H1 (cell line): ENCODE measurements at regions not wholly inside any gene's neighbourhood (a gene's known extent, or its start where the extent isn't known, plus 50 kb on each side); places are given as distances from the start of the nearest gene placed in this dataset.

Experiments
- CTCF ChIA-PET: fragments of 300-600 bp; sonication (Branson Sonifier 250); formaldehyde crosslinking; loops from one replicate; lab custom pipeline; 2021; ENCODE audit not compliant: partially characterized antibody; lab: Charles Lee
- POLR2A ChIA-PET: fragments of 300-600 bp; sonication (Branson Sonifier 250); formaldehyde crosslinking; loops from one replicate; lab custom pipeline; 2021; ENCODE audit warnings: inconsistent platforms; ENCODE audit not compliant: partially characterized antibody; lab: Charles Lee
- DNase-seq, 2 experiments: peaks; one replicate each; pipeline versions ENCODE4 v3.0.0 to v3.0.0-alpha.2; 2010 to 2022; ENCODE audit warnings: low spot score in 2 of 2, low read depth in 1 of 2, mixed read lengths in 1 of 2
- FAIRE-seq: peaks from 2 replicates; lab custom pipeline; 2011; peaks lifted over from hg19 to GRCh38; lab: Jason Lieb, UNC
- H2AFZ ChIP-seq: 2 replicates; pipeline ENCODE4 v1.8.1; 2012; ENCODE audit warnings: low read length, inconsistent platforms
- H2AK5ac ChIP-seq: 2 replicates; pipeline ENCODE4 v1.6.1; 2013; ENCODE audit warnings: low read depth, low read length
- H2BK120ac ChIP-seq: replicated peaks from 2 replicates; pipeline ENCODE3; 2013; ENCODE audit warnings: low read depth, low read length, inconsistent platforms
- H2BK12ac ChIP-seq: 2 replicates; pipeline ENCODE4 v1.6.1; 2013; ENCODE audit warnings: low read depth, low read length
- H2BK15ac ChIP-seq: 2 replicates; pipeline ENCODE4 v1.6.1; 2013; ENCODE audit warnings: low read length
- H2BK20ac ChIP-seq: 2 replicates; pipeline ENCODE4 v1.6.1; 2013; ENCODE audit warnings: low read length
- H2BK5ac ChIP-seq: 2 replicates; pipeline ENCODE4 v1.6.1; 2013; ENCODE audit warnings: low read depth, low read length
- H3K14ac ChIP-seq: 2 replicates; pipeline ENCODE4 v1.6.1; 2013; ENCODE audit warnings: inconsistent platforms; ENCODE audit not compliant: insufficient read length
- H3K18ac ChIP-seq: 2 replicates; pipeline ENCODE4 v1.6.1; 2013; ENCODE audit warnings: low read length; ENCODE audit errors: extremely low read depth
- H3K23ac ChIP-seq: 2 replicates; pipeline ENCODE4 v1.6.1; 2013; ENCODE audit warnings: inconsistent platforms; ENCODE audit not compliant: insufficient read length
- H3K23me2 ChIP-seq: 2 replicates; pipeline ENCODE4 v1.6.1; 2013; ENCODE audit warnings: low read depth, low read length
- H3K27ac ChIP-seq: 2 replicates; pipeline ENCODE4 v1.6.1; 2011; ENCODE audit warnings: low read depth, low read length, inconsistent platforms
- H3K27me3 ChIP-seq, 4 experiments: replicated peaks in 1 of 4; 1 replicate in 1 of 4; 2 replicates in 3 of 4; pipeline versions ENCODE4 v1.6.1 to v1.8.1; 2011 to 2013; ENCODE audit warnings: low read length in 3 of 4, mild to moderate bottlenecking in 3 of 4, inconsistent platforms in 2 of 4, mixed read lengths in 2 of 4, moderate library complexity in 1 of 4; ENCODE audit not compliant: control insufficient read depth in 3 of 4, insufficient read depth in 3 of 4; ENCODE audit errors: extremely low read depth in 1 of 4
- H3K36me3 ChIP-seq, 4 experiments: 2 replicates each; pipeline versions ENCODE4 v1.6.1 to v1.8.1; 2011 to 2013; ENCODE audit warnings: mild to moderate bottlenecking in 4 of 4, low read length in 3 of 4, moderate library complexity in 2 of 4, control low read depth in 1 of 4, inconsistent platforms in 1 of 4; ENCODE audit not compliant: insufficient read depth in 4 of 4, control insufficient read depth in 2 of 4
- H3K4ac ChIP-seq: replicated peaks from 2 replicates; pipeline ENCODE3; 2013; ENCODE audit warnings: low read length, low read depth, mixed read lengths, inconsistent platforms; ENCODE audit not compliant: insufficient read length
- H3K4me1 ChIP-seq, 4 experiments: replicated peaks in 1 of 4; 1 replicate in 1 of 4; 2 replicates in 3 of 4; pipeline versions ENCODE4 v1.6.1 to v1.8.1; 2011 to 2013; ENCODE audit warnings: low read length in 3 of 4, inconsistent platforms in 2 of 4, mixed read lengths in 1 of 4; ENCODE audit not compliant: insufficient read depth in 4 of 4, control insufficient read depth in 3 of 4
- H3K4me2 ChIP-seq, 2 experiments: 2 replicates each; pipeline versions ENCODE4 v1.6.1 to v1.8.1; 2011 to 2013; ENCODE audit warnings: low read depth in 2 of 2, low read length in 2 of 2, control low read depth in 1 of 2, inconsistent platforms in 1 of 2, mild to moderate bottlenecking in 1 of 2; ENCODE audit not compliant: insufficient read depth in 1 of 2
- H3K4me3 ChIP-seq, 4 experiments: fragments of 200-600, 300-600 bp in 1 of 4; sonication (generic), shearing (Covaris generic), sonication (Bioruptor Twin) in 1 of 4; 2 replicates each; pipeline versions ENCODE4 v1.5.1 to v1.8.1; 2011 to 2016; ENCODE audit warnings: low read length in 4 of 4, low read depth in 3 of 4, control low read depth in 2 of 4, inconsistent platforms in 2 of 4, mild to moderate bottlenecking in 2 of 4, mixed read lengths in 1 of 4, moderate library complexity in 1 of 4; ENCODE audit not compliant: insufficient read depth in 2 of 4; ENCODE audit errors: extremely low read depth in 1 of 4
- H3K56ac ChIP-seq: replicated peaks from 2 replicates; pipeline ENCODE3; 2013; ENCODE audit warnings: low read depth, mild to moderate bottlenecking, mixed read lengths, low read length, inconsistent platforms; ENCODE audit not compliant: insufficient read length
- H3K79me1 ChIP-seq: 2 replicates; pipeline ENCODE4 v1.6.1; 2013; ENCODE audit warnings: low read depth, low read length, control low read depth
- H3K79me2 ChIP-seq, 2 experiments: 2 replicates each; pipeline versions ENCODE4 v1.6.1 to v1.8.1; 2012 to 2013; ENCODE audit warnings: low read length in 2 of 2, mild to moderate bottlenecking in 2 of 2, inconsistent platforms in 1 of 2; ENCODE audit not compliant: insufficient read depth in 2 of 2, control insufficient read depth in 1 of 2
- H3K9ac ChIP-seq, 4 experiments: replicated peaks in 1 of 4; 1 replicate in 1 of 4; 2 replicates in 3 of 4; pipeline versions ENCODE4 v1.6.1 to v1.8.1; 2011 to 2013; ENCODE audit warnings: low read depth in 3 of 4, low read length in 3 of 4, control low read depth in 2 of 4, mild to moderate bottlenecking in 2 of 4, moderate library complexity in 2 of 4, inconsistent platforms in 1 of 4; ENCODE audit errors: extremely low read depth in 1 of 4
- H3K9me3 ChIP-seq, 2 experiments: 2 replicates each; pipeline versions ENCODE4 v1.6.1 to v1.8.1; 2012 to 2013; ENCODE audit warnings: mild to moderate bottlenecking in 2 of 2, moderate library complexity in 2 of 2, control low read depth in 1 of 2, inconsistent platforms in 1 of 2, low read depth in 1 of 2, low read length in 1 of 2, mixed read lengths in 1 of 2; ENCODE audit not compliant: insufficient read depth in 2 of 2
- H4K20me1 ChIP-seq, 2 experiments: replicated peaks in 1 of 2; 2 replicates each; pipeline versions ENCODE3 to v1.8.1; 2011 to 2013; ENCODE audit warnings: inconsistent platforms in 2 of 2, low read length in 2 of 2, mild to moderate bottlenecking in 1 of 2; ENCODE audit not compliant: insufficient read depth in 2 of 2, control insufficient read depth in 1 of 2
- H4K5ac ChIP-seq: 2 replicates; pipeline ENCODE4 v1.6.1; 2013; ENCODE audit warnings: low read length, low read depth, mixed read lengths, inconsistent platforms; ENCODE audit not compliant: insufficient read length
- H4K8ac ChIP-seq: 2 replicates; pipeline ENCODE4 v1.8.0; 2013; ENCODE audit warnings: mild to moderate bottlenecking, moderate library complexity, low read length, inconsistent platforms; ENCODE audit not compliant: insufficient read depth; ENCODE audit errors: extremely low read depth
- H4K91ac ChIP-seq: replicated peaks from 2 replicates; pipeline ENCODE3; 2013; ENCODE audit warnings: low read length, mixed read lengths, inconsistent platforms; ENCODE audit not compliant: insufficient read length
- ASH2L ChIP-seq: fragments of 200-600, 300-600 bp; sonication (generic); IDR thresholded peaks from one replicate; pipeline ENCODE4 v1.7.1; 2017; ENCODE audit warnings: low read length
- BRCA1 ChIP-seq: IDR thresholded peaks from 2 replicates; pipeline ENCODE4 v1.6.1; 2012; ENCODE audit warnings: low read depth, low read length, improper control_type of control experiment
- CTCF ChIP-seq, 3 experiments: IDR thresholded peaks; 1 replicate in 2 of 3; 2 replicates in 1 of 3; pipeline versions ENCODE4 v1.5.1 to v1.6.1; 2011; ENCODE audit warnings: low read length in 3 of 3, mild to moderate bottlenecking in 3 of 3, inconsistent platforms in 2 of 3, low read depth in 1 of 3, moderate library complexity in 1 of 3; ENCODE audit not compliant: insufficient read depth in 1 of 3; ENCODE audit errors: control extremely low read depth in 1 of 3
- EZH2 ChIP-seq: fragments of 200-600 bp; sonication (generic); IDR thresholded peaks from 2 replicates; pipeline ENCODE4 v1.7.1; 2012; ENCODE audit warnings: low read depth, mild to moderate bottlenecking, moderate library complexity, low read length, inconsistent platforms; ENCODE audit not compliant: severe bottlenecking
- FOSL1 ChIP-seq: IDR thresholded peaks from 2 replicates; pipeline ENCODE4 v1.6.1; 2011; ENCODE audit warnings: mild to moderate bottlenecking, low read depth, low read length, moderate library complexity; ENCODE audit not compliant: insufficient read depth
- GABPA ChIP-seq: IDR thresholded peaks from 2 replicates; pipeline ENCODE4 v1.6.1; 2011; ENCODE audit warnings: mild to moderate bottlenecking, low read length, moderate library complexity, borderline replicate concordance; ENCODE audit not compliant: insufficient read depth
- HDAC6 ChIP-seq: IDR thresholded peaks from one replicate; pipeline ENCODE4 v1.7.1; 2012; ENCODE audit warnings: low read depth, mild to moderate bottlenecking, inconsistent platforms, low read length, moderate library complexity
- KDM4A ChIP-seq: IDR thresholded peaks from one replicate; pipeline ENCODE4 v1.7.1; 2012; ENCODE audit warnings: low read depth, mild to moderate bottlenecking, moderate library complexity, low read length, inconsistent platforms; ENCODE audit not compliant: severe bottlenecking
- MAX ChIP-seq: IDR thresholded peaks from 2 replicates; pipeline ENCODE4 v1.6.1; 2012; ENCODE audit warnings: inconsistent platforms
- PHF8 ChIP-seq: fragments of 200-600 bp; sonication (generic); conservative IDR thresholded peaks from 2 replicates; pipeline ENCODE4 v1.7.1; 2012; ENCODE audit warnings: low read depth, mild to moderate bottlenecking, inconsistent platforms, low read length, moderate library complexity
- SIX5 ChIP-seq: IDR thresholded peaks from 2 replicates; pipeline ENCODE4 v1.6.1; 2011; ENCODE audit warnings: mild to moderate bottlenecking, low read depth, low read length
- TAF7 ChIP-seq: optimal IDR thresholded peaks from 2 replicates; pipeline ENCODE3; 2011; ENCODE audit warnings: low read depth, mild to moderate bottlenecking, inconsistent platforms, low read length, moderate library complexity, borderline replicate concordance
- YY1 ChIP-seq: IDR thresholded peaks from 2 replicates; pipeline ENCODE4 v1.6.1; 2011; ENCODE audit warnings: low read depth, mild to moderate bottlenecking, low read length
- ZNF274 ChIP-seq: IDR thresholded peaks from 2 replicates; pipeline ENCODE4 v1.7.0; 2012; ENCODE audit warnings: low read length, borderline replicate concordance; ENCODE audit errors: extremely low read depth

GRCh38 chr3:162132981-162133380 lies 636.4 kb downstream of the OTOL1 start:
- no peak overlapping the region for H3K14ac ChIP-seq
- no peak overlapping the region for H2AK5ac ChIP-seq
- H3K18ac ChIP-seq: no peak overlapping the region
- H3K9ac ChIP-seq: no peak overlapping the region
- DNase-seq (no peak), FAIRE-seq (no peak)
- ChIA-PET CTCF (no interaction called here), POLR2A (no interaction called here)
- H3K36me3 ChIP-seq: no peaks in the 10 kb centered on the region
- no peak overlapping the region for H2BK120ac ChIP-seq
- H3K27ac ChIP-seq: no peak overlapping the region
- no peaks in the 10 kb centered on the region for H3K4me1 ChIP-seq
- no peaks in the 10 kb centered on the region for H3K27me3 ChIP-seq
- H3K23ac ChIP-seq: no peak overlapping the region
- no peak overlapping the region for H3K4me2 ChIP-seq
- no peaks in the 10 kb centered on the region for H3K23me2 ChIP-seq
- H3K79me1 ChIP-seq: no peaks in the 10 kb centered on the region
- H4K20me1 ChIP-seq: no peaks in the 10 kb centered on the region
- no peak overlapping the region for H2BK12ac ChIP-seq
- no peak overlapping the region for H2AFZ ChIP-seq
- no peak overlapping the region for H4K5ac ChIP-seq
- H3K56ac ChIP-seq: no peak overlapping the region
- H4K91ac ChIP-seq: no peak overlapping the region
- H3K9me3 ChIP-seq: no peaks in the 10 kb centered on the region
- no peak overlapping the region for H3K4me3 ChIP-seq
- H2BK5ac ChIP-seq: no peak overlapping the region
- no peak overlapping the region for H2BK20ac ChIP-seq
- H3K79me2 ChIP-seq: no peaks in the 10 kb centered on the region
- H2BK15ac ChIP-seq: no peak overlapping the region
- no peak overlapping the region for H3K4ac ChIP-seq
- H4K8ac ChIP-seq: no peak overlapping the region
- TF ChIP-seq SIX5: no peak
- TF ChIP-seq FOSL1: no peak
- no peak for TF ChIP-seq PHF8
- TF ChIP-seq EZH2: no peak
- no peak for TF ChIP-seq HDAC6
- TF ChIP-seq CTCF (IDR thresholded peaks at IDR 0.05; ENCODE audit: control extremely low read depth in 1 of 3, insufficient read depth in 1 of 3, low read depth in 1 of 3, low read length in 3 of 3): no peak
- TF ChIP-seq ZNF274: no peak
- no peak for TF ChIP-seq YY1
- no peak for TF ChIP-seq MAX
- TF ChIP-seq ASH2L: no peak
- TF ChIP-seq GABPA: no peak
- TF ChIP-seq BRCA1: no peak
- no peak for TF ChIP-seq KDM4A
- no peak for TF ChIP-seq TAF7
